ENCODE measurements at regions not wholly inside any gene's neighbourhood (a gene's known extent, or its start where the extent isn't known, plus 50 kb on each side); places are given as distances from the start of the nearest gene placed in this dataset.

- no peak for FAIRE-seq
- no peak overlapping the region for H2AFZ ChIP-seq (ENCODE audit: control insufficient read depth, low read length)
- DNase-seq (ENCODE audit: low read depth, low spot score): no peak
- dilution Hi-C loops (cut with MboI; ENCODE audit: extremely low pct_ligation_motif_present, low sequenced_read_pairs): no loop called here
- no peaks in the 10 kb centered on the region for H3K9me3 ChIP-seq (ENCODE audit: control insufficient read depth, low read depth, low read length)
- H3K27me3 ChIP-seq (ENCODE audit: control insufficient read depth, extremely low read depth, insufficient read depth, low read length): no peaks in the 10 kb centered on the region
- H3K4me2 ChIP-seq (ENCODE audit: control insufficient read depth, extremely low read depth, insufficient read depth, low read depth, low read length): no peak overlapping the region
- no peak overlapping the region for H3K9ac ChIP-seq (ENCODE audit: control insufficient read depth, extremely low read depth, insufficient read depth, low read length)
- H3K79me2 ChIP-seq (ENCODE audit: control insufficient read depth, insufficient read depth, low read length): no peaks in the 10 kb centered on the region
- H3K9me1 ChIP-seq (ENCODE audit: control insufficient read depth, extremely low read depth, insufficient read depth, low read length): no peaks in the 10 kb centered on the region
- H3K27ac ChIP-seq (ENCODE audit: control insufficient read depth, insufficient read depth, low read length): no peak overlapping the region
- no peaks in the 10 kb centered on the region for H4K20me1 ChIP-seq (ENCODE audit: control insufficient read depth, extremely low read depth, insufficient read depth, low read length)
- no peaks in the 10 kb centered on the region for H3K4me1 ChIP-seq (ENCODE audit: control insufficient read depth, extremely low read depth, insufficient read depth, low read length)
- no peak overlapping the region for H3K4me3 ChIP-seq (ENCODE audit: control insufficient read depth in 2 of 3, extremely low read depth in 1 of 3, insufficient read depth in 2 of 3, low read depth in 1 of 3, low read length in 3 of 3)
- H3K36me3 ChIP-seq (ENCODE audit: control insufficient read depth in 2 of 2, extremely low read depth in 1 of 2, insufficient read depth in 2 of 2, low read length in 2 of 2): no peaks in the 10 kb centered on the region
- TF ChIP-seq, protein P1, sequence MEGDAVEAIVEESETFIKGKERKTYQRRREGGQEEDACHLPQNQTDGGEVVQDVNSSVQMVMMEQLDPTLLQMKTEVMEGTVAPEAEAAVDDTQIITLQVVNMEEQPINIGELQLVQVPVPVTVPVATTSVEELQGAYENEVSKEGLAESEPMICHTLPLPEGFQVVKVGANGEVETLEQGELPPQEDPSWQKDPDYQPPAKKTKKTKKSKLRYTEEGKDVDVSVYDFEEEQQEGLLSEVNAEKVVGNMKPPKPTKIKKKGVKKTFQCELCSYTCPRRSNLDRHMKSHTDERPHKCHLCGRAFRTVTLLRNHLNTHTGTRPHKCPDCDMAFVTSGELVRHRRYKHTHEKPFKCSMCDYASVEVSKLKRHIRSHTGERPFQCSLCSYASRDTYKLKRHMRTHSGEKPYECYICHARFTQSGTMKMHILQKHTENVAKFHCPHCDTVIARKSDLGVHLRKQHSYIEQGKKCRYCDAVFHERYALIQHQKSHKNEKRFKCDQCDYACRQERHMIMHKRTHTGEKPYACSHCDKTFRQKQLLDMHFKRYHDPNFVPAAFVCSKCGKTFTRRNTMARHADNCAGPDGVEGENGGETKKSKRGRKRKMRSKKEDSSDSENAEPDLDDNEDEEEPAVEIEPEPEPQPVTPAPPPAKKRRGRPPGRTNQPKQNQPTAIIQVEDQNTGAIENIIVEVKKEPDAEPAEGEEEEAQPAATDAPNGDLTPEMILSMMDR (optimal IDR thresholded peaks at IDR 0.05 in 1 of 3, IDR thresholded peaks at IDR 0.05 in 1 of 3, conservative IDR thresholded peaks at IDR 0.05 in 1 of 3; ENCODE audit: extremely low read depth in 1 of 3, insufficient read depth in 2 of 3, low read length in 3 of 3): no peak
- TF ChIP-seq EZH2 (IDR thresholded peaks at IDR 0.05; ENCODE audit: low read length): no peak
Observed at GRCh38 chr5:116923344-116923743, 348.7 kb upstream of the SEMA6A start.

- H4K20me1 ChIP-seq (ENCODE audit: control insufficient read depth, extremely low read depth, insufficient read depth, low read length): no peaks in the 10 kb centered on the region
- no peak overlapping the region for H3K4me3 ChIP-seq (ENCODE audit: control insufficient read depth in 2 of 3, extremely low read depth in 1 of 3, insufficient read depth in 2 of 3, low read depth in 1 of 3, low read length in 3 of 3)
- FAIRE-seq (no peak), DNase-seq (ENCODE audit: low read depth, low spot score) (no peak)
- no peaks in the 10 kb centered on the region for H3K9me1 ChIP-seq (ENCODE audit: control insufficient read depth, extremely low read depth, insufficient read depth, low read length)
- no peaks in the 10 kb centered on the region for H3K79me2 ChIP-seq (ENCODE audit: control insufficient read depth, insufficient read depth, low read length)
- no peaks in the 10 kb centered on the region for H3K4me1 ChIP-seq (ENCODE audit: control insufficient read depth, extremely low read depth, insufficient read depth, low read length)
- H3K27me3 ChIP-seq (ENCODE audit: control insufficient read depth, extremely low read depth, insufficient read depth, low read length): no peaks in the 10 kb centered on the region
- no peak overlapping the region for H2AFZ ChIP-seq (ENCODE audit: control insufficient read depth, low read length)
- dilution Hi-C loops (cut with MboI; ENCODE audit: extremely low pct_ligation_motif_present, low sequenced_read_pairs): no loop called here
- H3K9ac ChIP-seq (ENCODE audit: control insufficient read depth, extremely low read depth, insufficient read depth, low read length): no peak overlapping the region
- TF ChIP-seq EZH2 (IDR thresholded peaks at IDR 0.05; ENCODE audit: low read length): no peak
- TF ChIP-seq, protein P1 (optimal IDR thresholded peaks at IDR 0.05 in 1 of 3, IDR thresholded peaks at IDR 0.05 in 1 of 3, conservative IDR thresholded peaks at IDR 0.05 in 1 of 3; ENCODE audit: extremely low read depth in 1 of 3, insufficient read depth in 2 of 3, low read length in 3 of 3): no peak
- no peaks in the 10 kb centered on the region for H3K9me3 ChIP-seq (ENCODE audit: control insufficient read depth, low read depth, low read length)
- no peaks in the 10 kb centered on the region for H3K36me3 ChIP-seq (ENCODE audit: control insufficient read depth in 2 of 2, extremely low read depth in 1 of 2, insufficient read depth in 2 of 2, low read length in 2 of 2)
- no peak overlapping the region for H3K4me2 ChIP-seq (ENCODE audit: control insufficient read depth, extremely low read depth, insufficient read depth, low read depth, low read length)
- H3K27ac ChIP-seq (ENCODE audit: control insufficient read depth, insufficient read depth, low read length): no peak overlapping the region
Observed at GRCh38 chr5:116922532-116922931, 347.9 kb upstream of the SEMA6A start.

All from keratinocyte (primary cell).